Right atrium auricular region (tissue), 2 donors: ENCODE measurements at regions not wholly inside any gene's neighbourhood (a gene's known extent, or its start where the extent isn't known, plus 50 kb on each side); places are given as distances from the start of the nearest gene placed in this dataset.

Experiments used
- DNase-seq: peaks from one replicate; pipeline ENCODE4 v3.0.0-alpha.2; 2019; ENCODE audit warnings: low spot score
- H3K27ac ChIP-seq, 2 donors: fragments of 200-600 bp; sonication (generic); 1 replicate in 1 of 2; 2 replicates in 1 of 2; pipeline ENCODE4 v1.5.1; 2016 to 2019
- H3K27me3 ChIP-seq, 2 donors: fragments of 200-600 bp; sonication (generic); one replicate each; pipeline versions ENCODE4 v1.5.1 to v1.6.0; 2017 to 2019
- H3K36me3 ChIP-seq: fragments of 200-600 bp; sonication (generic); one replicate; pipeline ENCODE4 v1.5.1; 2016
- H3K4me1 ChIP-seq, 2 donors: fragments of 200-600 bp; sonication (generic); one replicate each; pipeline versions ENCODE4 v1.5.1 to v1.6.0; 2017 to 2019
- H3K4me3 ChIP-seq, 2 donors: fragments of 200-600 bp; sonication (generic); 1 replicate in 1 of 2; 2 replicates in 1 of 2; pipeline ENCODE4 v1.5.1; 2017 to 2019; ENCODE audit warnings: mild to moderate bottlenecking in 1 of 2, moderate library complexity in 1 of 2
- H3K9me3 ChIP-seq, 2 donors: fragments of 200-600 bp; sonication (generic); one replicate each; pipeline ENCODE4 v1.5.1; 2019
- TF ChIP-seq, protein P1 (sequence below), 2 donors: fragments of 200-600 bp; sonication (generic); IDR thresholded peaks; one replicate each; pipeline ENCODE4 v1.5.1; 2019; ENCODE audit warnings: antibody characterized with exemption in 2 of 2

DNA sequence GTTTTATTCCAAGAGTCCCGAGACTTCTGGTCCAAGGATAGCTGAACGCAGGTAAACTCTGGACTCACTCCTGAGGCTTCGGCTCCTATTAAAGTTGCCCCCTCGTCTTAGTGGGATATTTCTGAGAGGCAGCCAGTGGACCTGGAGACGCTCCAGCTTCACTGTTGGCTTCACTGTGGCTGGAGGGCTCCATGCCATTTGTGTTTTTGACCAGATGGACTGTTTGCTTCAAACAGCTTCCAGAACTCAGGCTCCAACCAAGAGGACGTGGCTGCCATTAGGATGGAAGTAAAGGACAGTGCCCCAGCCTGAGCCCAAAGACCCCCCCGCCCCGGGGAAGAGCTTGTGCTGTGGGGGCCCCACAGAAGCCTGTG is 94.4 kb upstream of the LDAH start:
- TF ChIP-seq, protein P1, sequence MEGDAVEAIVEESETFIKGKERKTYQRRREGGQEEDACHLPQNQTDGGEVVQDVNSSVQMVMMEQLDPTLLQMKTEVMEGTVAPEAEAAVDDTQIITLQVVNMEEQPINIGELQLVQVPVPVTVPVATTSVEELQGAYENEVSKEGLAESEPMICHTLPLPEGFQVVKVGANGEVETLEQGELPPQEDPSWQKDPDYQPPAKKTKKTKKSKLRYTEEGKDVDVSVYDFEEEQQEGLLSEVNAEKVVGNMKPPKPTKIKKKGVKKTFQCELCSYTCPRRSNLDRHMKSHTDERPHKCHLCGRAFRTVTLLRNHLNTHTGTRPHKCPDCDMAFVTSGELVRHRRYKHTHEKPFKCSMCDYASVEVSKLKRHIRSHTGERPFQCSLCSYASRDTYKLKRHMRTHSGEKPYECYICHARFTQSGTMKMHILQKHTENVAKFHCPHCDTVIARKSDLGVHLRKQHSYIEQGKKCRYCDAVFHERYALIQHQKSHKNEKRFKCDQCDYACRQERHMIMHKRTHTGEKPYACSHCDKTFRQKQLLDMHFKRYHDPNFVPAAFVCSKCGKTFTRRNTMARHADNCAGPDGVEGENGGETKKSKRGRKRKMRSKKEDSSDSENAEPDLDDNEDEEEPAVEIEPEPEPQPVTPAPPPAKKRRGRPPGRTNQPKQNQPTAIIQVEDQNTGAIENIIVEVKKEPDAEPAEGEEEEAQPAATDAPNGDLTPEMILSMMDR (IDR thresholded peaks at IDR 0.05) = no peak
- H3K4me1 ChIP-seq = no peaks in the 10 kb centered on the region
- H3K4me3 ChIP-seq = no peak overlapping the region
- no peaks in the 10 kb centered on the region for H3K36me3 ChIP-seq
- no peak overlapping the region for H3K27ac ChIP-seq
- no peak for DNase-seq
- no peaks in the 10 kb centered on the region for H3K9me3 ChIP-seq
- no peaks in the 10 kb centered on the region for H3K27me3 ChIP-seq

DNA sequence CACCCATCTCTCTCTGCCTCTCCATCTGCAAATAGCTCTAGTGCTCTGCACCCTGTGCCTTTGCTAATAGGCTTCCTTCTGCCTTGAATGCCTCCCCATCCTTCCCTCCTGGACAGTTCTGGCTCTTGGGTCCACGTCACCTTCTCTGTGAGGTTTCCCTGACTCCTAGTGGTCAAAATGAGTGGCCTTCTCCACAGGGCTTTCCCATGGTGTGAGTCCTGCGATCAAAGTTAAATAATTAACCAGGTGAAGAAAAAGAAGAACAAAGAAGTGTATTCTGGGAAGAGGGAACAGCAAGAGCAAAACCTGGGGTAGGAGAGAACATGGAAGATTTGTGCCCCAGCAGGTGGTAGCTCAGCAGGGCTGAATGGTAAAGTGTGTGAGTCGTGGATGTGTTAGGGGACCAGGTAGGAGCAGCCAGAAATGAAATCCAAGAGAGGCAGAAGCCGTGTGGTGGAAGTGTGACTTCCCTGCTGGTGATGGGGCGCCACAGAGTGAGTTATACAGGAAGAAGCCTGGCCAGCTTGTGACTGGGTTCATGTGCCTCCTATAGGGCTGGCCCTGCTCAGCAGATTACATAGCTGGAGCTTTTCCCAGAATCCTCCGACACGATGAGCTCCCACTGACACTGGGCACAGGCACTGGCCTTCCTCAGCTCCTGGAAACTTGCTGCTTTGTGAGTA is 93.8 kb upstream of the LDAH start:
- H3K9me3 ChIP-seq = no peaks in the 10 kb centered on the region
- no peaks in the 10 kb centered on the region for H3K36me3 ChIP-seq
- TF ChIP-seq, protein P1 (IDR thresholded peaks at IDR 0.05) = peak in 1 of 2 donors; percentile 36
- H3K27me3 ChIP-seq = no peaks in the 10 kb centered on the region
- DNase-seq = no peak
- no peaks in the 10 kb centered on the region for H3K4me1 ChIP-seq
- no peak overlapping the region for H3K4me3 ChIP-seq
- H3K27ac ChIP-seq = no peak overlapping the region

DNA sequence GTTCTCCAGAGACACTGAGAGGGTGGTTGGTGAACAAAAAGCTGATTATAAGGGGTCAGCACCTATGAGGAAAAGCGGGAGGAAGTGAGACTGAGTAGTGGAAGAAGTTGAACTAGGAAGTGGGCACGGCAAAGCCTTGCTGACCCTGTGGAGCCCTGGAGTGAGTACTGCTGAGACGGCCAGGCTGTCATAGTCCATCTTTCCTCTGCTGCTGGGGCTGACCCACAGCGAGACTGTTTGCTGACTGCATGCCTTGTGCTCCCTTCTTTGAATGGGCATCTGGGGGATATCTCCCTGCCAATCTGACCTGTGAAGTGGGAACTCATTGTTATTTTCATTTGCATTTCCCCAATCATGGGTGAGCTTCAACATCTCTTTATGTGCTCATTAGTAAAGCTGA is 92.4 kb upstream of the LDAH start:
- H3K4me3 ChIP-seq = no peak overlapping the region
- no peak for DNase-seq
- no peaks in the 10 kb centered on the region for H3K9me3 ChIP-seq
- H3K4me1 ChIP-seq = no peaks in the 10 kb centered on the region
- H3K36me3 ChIP-seq = no peaks in the 10 kb centered on the region
- H3K27ac ChIP-seq = no peak overlapping the region
- H3K27me3 ChIP-seq = no peaks in the 10 kb centered on the region
- TF ChIP-seq, protein P1 (IDR thresholded peaks at IDR 0.05) = no peak

DNA sequence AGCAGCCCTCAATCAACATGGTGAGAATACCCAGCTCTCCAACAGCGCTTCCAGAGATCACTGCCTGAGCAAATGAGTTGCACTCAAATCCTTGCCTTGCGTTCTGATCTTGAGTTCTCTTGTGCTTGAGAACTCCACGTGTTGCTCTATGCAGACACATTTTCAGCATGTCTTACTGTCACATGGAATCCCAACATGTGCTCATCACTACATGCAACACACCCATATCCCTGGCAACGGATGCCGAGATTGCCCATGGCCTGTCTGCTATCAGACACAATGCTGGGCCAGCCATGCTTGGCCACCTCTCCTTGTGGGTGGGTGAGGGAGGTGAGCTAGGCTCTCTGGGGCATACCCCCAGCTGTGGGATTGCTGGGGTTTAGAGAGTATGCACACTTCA is 91.9 kb upstream of the LDAH start:
- TF ChIP-seq, protein P1 (IDR thresholded peaks at IDR 0.05) = no peak
- no peaks in the 10 kb centered on the region for H3K9me3 ChIP-seq
- no peaks in the 10 kb centered on the region for H3K27me3 ChIP-seq
- no peaks in the 10 kb centered on the region for H3K36me3 ChIP-seq
- H3K4me3 ChIP-seq = no peak overlapping the region
- no peak overlapping the region for H3K27ac ChIP-seq
- H3K4me1 ChIP-seq = no peaks in the 10 kb centered on the region
- no peak for DNase-seq

DNA sequence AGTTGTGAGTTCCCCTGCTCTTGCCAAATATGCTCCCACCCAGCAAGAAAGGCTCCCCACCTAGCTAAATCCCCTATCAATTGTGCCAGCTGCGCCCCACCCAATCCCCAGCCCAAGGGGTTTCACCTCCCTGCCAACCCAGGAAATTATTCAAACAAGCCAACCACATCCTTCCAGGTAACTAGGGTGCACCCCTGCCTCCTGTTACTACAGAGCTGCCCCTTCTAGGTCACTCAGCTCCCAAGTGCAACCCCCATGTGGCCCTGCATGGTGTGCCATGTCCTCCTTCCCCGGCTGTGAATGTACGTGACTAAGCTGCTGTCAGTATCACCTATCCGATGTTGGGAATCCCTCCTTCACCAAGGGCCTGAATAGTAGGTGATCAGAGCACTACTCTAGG is 91.2 kb upstream of the LDAH start:
- TF ChIP-seq, protein P1 (IDR thresholded peaks at IDR 0.05) = no peak
- H3K4me1 ChIP-seq = no peaks in the 10 kb centered on the region
- DNase-seq = no peak

DNA sequence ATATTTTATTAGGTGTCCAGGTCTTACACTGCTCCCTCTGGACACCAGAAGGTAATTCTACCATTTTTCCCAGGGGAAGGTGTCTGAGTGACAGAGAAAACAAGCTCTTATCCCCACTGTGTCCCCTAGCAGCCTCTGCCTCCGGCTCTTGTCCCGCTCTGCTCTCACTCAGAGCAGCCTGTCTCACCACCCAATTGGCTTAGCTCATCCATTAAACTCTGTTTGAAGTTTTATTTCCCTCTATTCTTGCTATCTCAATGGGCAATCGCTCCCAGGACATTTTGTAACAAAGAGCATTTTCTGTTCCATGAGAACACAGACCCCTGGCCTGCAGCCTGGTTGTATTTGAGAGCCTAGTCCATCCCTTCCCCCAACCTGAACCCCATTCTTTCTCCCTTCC is 90.6 kb upstream of the LDAH start:
- Histone ChIP-seq H3K36me3 (no peaks in the 10 kb centered on the region), H3K27ac (no peak overlapping the region), H3K27me3 (no peaks in the 10 kb centered on the region), H3K9me3 (no peaks in the 10 kb centered on the region), H3K4me3 (no peak overlapping the region), H3K4me1 (no peaks in the 10 kb centered on the region)
- no peak for DNase-seq
- TF ChIP-seq, protein P1 (IDR thresholded peaks at IDR 0.05) = no peak

More for the DNA sequence above, 91.2 kb upstream of the LDAH start:
- Histone ChIP-seq H3K27me3 (no peaks in the 10 kb centered on the region), H3K36me3 (no peaks in the 10 kb centered on the region), H3K27ac (no peak overlapping the region), H3K9me3 (no peaks in the 10 kb centered on the region), H3K4me3 (no peak overlapping the region)
